IMR-90 (cell line): ENCODE measurements at regions not wholly inside any gene's neighbourhood (a gene's known extent, or its start where the extent isn't known, plus 50 kb on each side); places are given as distances from the start of the nearest gene placed in this dataset.

ENCODE experiments used
- ATAC-seq: fragments of 200-7000 bp; cut with Tn5 transposase; 2 replicates; pipeline ENCODE4 v1.9.1; 2020; ENCODE audit warnings: low read depth, mild to moderate bottlenecking, moderate library complexity
- BruUV-seq: library from RNA; stranded (reverse); fragments of 400-500 nt; replicated peaks from 2 replicates; lab custom pipeline; 2021; lab: Mats Ljungman, UMichigan
- CTCF ChIA-PET: fragments of 300-600 bp; formaldehyde crosslinking; extraction: SDS; loops from one replicate; lab custom pipeline; 2021; ENCODE audit warnings: antibody characterized with exemption; lab: Yijun Ruan, JAX
- POLR2A ChIA-PET: fragments of 300-600 bp; sonication (Branson Sonifier 250); formaldehyde crosslinking; loops from one replicate; lab custom pipeline; 2022; ENCODE audit warnings: antibody characterized with exemption; ENCODE audit not compliant: unreplicated experiment; lab: Charles Lee
- DNase-seq: peaks from one replicate; pipeline ENCODE4 v3.0.0; 2013
- H2AFZ ChIP-seq: replicated peaks from 2 replicates; pipeline ENCODE3; 2013; ENCODE audit warnings: low read length, mild to moderate bottlenecking; ENCODE audit not compliant: poor library complexity
- H2AK5ac ChIP-seq: 2 replicates; pipeline ENCODE4 v1.6.1; 2013; ENCODE audit warnings: low read depth, low read length, inconsistent platforms
- H2AK9ac ChIP-seq: replicated peaks from 2 replicates; pipeline ENCODE3; 2013; ENCODE audit warnings: mild to moderate bottlenecking, low read depth, low read length, moderate library complexity; ENCODE audit not compliant: poor library complexity
- H2BK120ac ChIP-seq: 2 replicates; pipeline ENCODE4 v1.6.1; 2013; ENCODE audit warnings: low read depth, low read length, inconsistent platforms
- H2BK15ac ChIP-seq: 3 replicates; pipeline ENCODE4 v1.6.1; 2013; ENCODE audit warnings: low read depth, low read length, inconsistent platforms
- H2BK20ac ChIP-seq: 2 replicates; pipeline ENCODE4 v1.6.1; 2013; ENCODE audit warnings: low read depth, mild to moderate bottlenecking, inconsistent platforms, low read length, moderate library complexity
- H2BK5ac ChIP-seq: 2 replicates; pipeline ENCODE4 v1.6.1; 2013; ENCODE audit warnings: mild to moderate bottlenecking, low read depth, low read length, inconsistent platforms; ENCODE audit not compliant: poor library complexity, severe bottlenecking
- H3K14ac ChIP-seq: replicated peaks from 2 replicates; pipeline ENCODE4 v1.6.1; 2013; ENCODE audit warnings: low read depth, low read length, inconsistent platforms
- H3K18ac ChIP-seq: 2 replicates; pipeline ENCODE4 v1.6.1; 2013; ENCODE audit warnings: low read depth, low read length, control low read depth
- H3K23ac ChIP-seq: 2 replicates; pipeline ENCODE4 v1.6.1; 2013; ENCODE audit warnings: low read depth, low read length, inconsistent platforms
- H3K27ac ChIP-seq: 2 replicates; pipeline ENCODE4 v1.5.1; 2013; ENCODE audit warnings: mild to moderate bottlenecking, control low read depth, low read length; ENCODE audit not compliant: insufficient read depth
- H3K27me3 ChIP-seq: 2 replicates; pipeline ENCODE4 v1.6.1; 2013; ENCODE audit warnings: low read length; ENCODE audit not compliant: control insufficient read depth, insufficient read depth
- H3K36me3 ChIP-seq: 2 replicates; pipeline ENCODE4 v1.6.1; 2013; ENCODE audit warnings: low read length, mixed read lengths; ENCODE audit not compliant: control insufficient read depth, insufficient read depth
- H3K4ac ChIP-seq: 2 replicates; pipeline ENCODE4 v1.6.1; 2013; ENCODE audit warnings: low read depth, low read length, inconsistent platforms
- H3K4me1 ChIP-seq: 2 replicates; pipeline ENCODE4 v1.6.1; 2013; ENCODE audit warnings: low read length, mixed read lengths; ENCODE audit not compliant: control insufficient read depth, insufficient read depth
- H3K4me2 ChIP-seq: 2 replicates; pipeline ENCODE4 v1.6.1; 2013; ENCODE audit warnings: low read depth, mild to moderate bottlenecking, control low read depth, low read length, moderate library complexity
- H3K4me3 ChIP-seq: 2 replicates; pipeline ENCODE4 v1.5.1; 2013; ENCODE audit warnings: low read depth, mild to moderate bottlenecking, control low read depth, low read length, moderate library complexity; ENCODE audit not compliant: insufficient read depth
- H3K56ac ChIP-seq: 2 replicates; pipeline ENCODE4 v1.6.1; 2013; ENCODE audit warnings: low read length, inconsistent platforms; ENCODE audit not compliant: insufficient read depth; ENCODE audit errors: extremely low read depth
- H3K79me1 ChIP-seq, 2 experiments: 2 replicates each; pipeline ENCODE4 v1.6.1; 2013; ENCODE audit warnings: low read length in 2 of 2, inconsistent platforms in 1 of 2, low read depth in 1 of 2
- H3K9ac ChIP-seq: 2 replicates; pipeline ENCODE4 v1.6.1; 2013; ENCODE audit warnings: low read depth, low read length, control low read depth
- H3K9me1 ChIP-seq: 2 replicates; pipeline ENCODE4 v1.6.1; 2013; ENCODE audit warnings: low read length, inconsistent platforms; ENCODE audit not compliant: insufficient read depth
- H3K9me3 ChIP-seq: 2 replicates; pipeline ENCODE4 v1.6.1; 2013; ENCODE audit warnings: low read length; ENCODE audit not compliant: control insufficient read depth, insufficient read depth
- H4K20me1 ChIP-seq: 2 replicates; pipeline ENCODE4 v1.6.1; 2013; ENCODE audit warnings: low read length, inconsistent platforms; ENCODE audit not compliant: insufficient read depth
- H4K5ac ChIP-seq: 2 replicates; pipeline ENCODE4 v1.6.1; 2013; ENCODE audit warnings: mild to moderate bottlenecking, low read depth, low read length, control low read depth
- H4K8ac ChIP-seq, 2 experiments: 2 replicates each; pipeline ENCODE4 v1.6.1; 2013; ENCODE audit warnings: low read depth in 2 of 2, low read length in 2 of 2, control low read depth in 1 of 2, inconsistent platforms in 1 of 2
- H4K91ac ChIP-seq: 2 replicates; pipeline ENCODE4 v1.6.1; 2013; ENCODE audit warnings: low read depth, low read length, inconsistent platforms; ENCODE audit not compliant: insufficient read depth
- BHLHE40 ChIP-seq: fragments of 150-350 bp; IDR thresholded peaks from 2 replicates; pipeline ENCODE4 v1.6.1; 2016; ENCODE audit warnings: mild to moderate bottlenecking, low read depth, low read length
- CHD1 ChIP-seq: IDR thresholded peaks from 2 replicates; pipeline ENCODE4 v1.6.1; 2012; ENCODE audit warnings: low read depth, low read length, improper control_type of control experiment
- FOS ChIP-seq: fragments of 150-350 bp; IDR thresholded peaks from 2 replicates; pipeline ENCODE4 v1.6.1; 2016; ENCODE audit warnings: low read depth, low read length
- MAZ ChIP-seq: IDR thresholded peaks from 2 replicates; pipeline ENCODE4 v1.6.1; 2012; ENCODE audit warnings: low read depth, mild to moderate bottlenecking, low read length, improper control_type of control experiment, moderate library complexity, borderline replicate concordance
- RCOR1 ChIP-seq: IDR thresholded peaks from 2 replicates; pipeline ENCODE4 v1.6.1; 2012; ENCODE audit warnings: mild to moderate bottlenecking, low read length, improper control_type of control experiment; ENCODE audit not compliant: insufficient replicate concordance
- SMC3 ChIP-seq: fragments of 150-350 bp; IDR thresholded peaks from 2 replicates; pipeline ENCODE4 v1.6.1; 2016; ENCODE audit warnings: low read depth, mild to moderate bottlenecking, antibody characterized with exemption, low read length, moderate library complexity
- USF2 ChIP-seq: fragments of 150-350 bp; IDR thresholded peaks from 2 replicates; pipeline ENCODE4 v1.6.1; 2017; ENCODE audit warnings: mild to moderate bottlenecking, antibody characterized with exemption, low read length, low read depth
- WGBS, 2 experiments: methylation state at CpG; one replicate each; pipeline versions ENCODE4 v1.1.5 to v1.1.7; 2013; ENCODE audit warnings: missing lambda C conversion rate in 2 of 2; ENCODE audit not compliant: insufficient read length in 1 of 2; ENCODE audit errors: extremely low coverage in 2 of 2; 5-methylcytosine and 5-hydroxymethylcytosine counted together
- dilution Hi-C: fragments of 300-500 bp; cut with HindIII; formaldehyde crosslinking; loops from one replicate; pipeline ENCODE4 v1.14.3; 2018; ENCODE audit warnings: low sequenced_read_pairs; ENCODE audit not compliant: unreplicated experiment
- in situ Hi-C: fragments of 300-500 bp; cut with MboI; formaldehyde crosslinking; loops from 3 replicates; pipeline ENCODE4 v1.14.3; 2019; ENCODE audit warnings: low sequenced_read_pairs, inconsistent platforms, mixed read lengths
- intact Hi-C: fragments of 100-400 bp; cut with micrococcal nuclease; formaldehyde crosslinking; loops from 2 replicates; pipeline ENCODE4 v1.10.0; 2022

- TF ChIP-seq FOS (no peak), BHLHE40 (no peak)
These were observed 79.3 kb upstream of the ARL4D start (continued) for GRCh38 chr17:43319293-43320124.

GRCh38 chr17:43316522-43317142 lies 82.2 kb upstream of the ARL4D start:
- no peak overlapping the region for H2AK5ac ChIP-seq
- dilution Hi-C loops: no loop called here

More at GRCh38 chr17:43316522-43317142, 82.2 kb upstream of the ARL4D start:
- WGBS, 2 experiments: 81% methylated on average over 12 of the region's 19 CpGs; no CpG with 5 or more reads in 1 of the 2 experiments
- H2BK120ac ChIP-seq: no peak overlapping the region
- CTCF ChIA-PET: no interaction called here
- no peak overlapping the region for H3K23ac ChIP-seq
- H3K27me3 ChIP-seq: no peaks in the 10 kb centered on the region
- H3K9me1 ChIP-seq: no peaks in the 10 kb centered on the region
- H2BK15ac ChIP-seq: no peak overlapping the region
- H2AK9ac ChIP-seq: no peak overlapping the region
- H2AFZ ChIP-seq: no peak overlapping the region
- no peak overlapping the region for H2BK20ac ChIP-seq
- no peak for TF ChIP-seq FOS
- TF ChIP-seq RCOR1: no peak
- TF ChIP-seq SMC3: no peak
- no peak for TF ChIP-seq MAZ
- no peak for TF ChIP-seq CHD1
- no peak for TF ChIP-seq USF2
- H4K91ac ChIP-seq: no peak overlapping the region
- no peak overlapping the region for H3K18ac ChIP-seq
- no peak overlapping the region for H3K9ac ChIP-seq
- no peak overlapping the region for H3K56ac ChIP-seq
- H3K27ac ChIP-seq: no peak overlapping the region
- H3K4me1 ChIP-seq: no peaks in the 10 kb centered on the region
- H4K5ac ChIP-seq: no peak overlapping the region
- BruUV-seq: no TSS peak
- H3K4ac ChIP-seq: no peak overlapping the region
- H3K79me1 ChIP-seq: no peaks in the 10 kb centered on the region
- no peak overlapping the region for H3K4me3 ChIP-seq
- peaks cover 4% of the 10 kb centered on the region; the same call in 1 of the 2 replicates for H3K9me3 ChIP-seq
- no peak overlapping the region for H3K14ac ChIP-seq
- DNase-seq (no peak), ATAC-seq (no peak)
- POLR2A ChIA-PET: interaction anchor here (0.6 to 2.8 kb wide), 4 partner anchors 34 to 105 kb away, joined by 6 to 68 read pairs (median 8); partner anchors contain the start of gene TMEM106A
- intact Hi-C loops: loop anchor here (1.0 to 10.0 kb wide), 2 partner anchors 105 to 322 kb away; partner anchors contain the start of genes RPL27 and TMEM106A
- no peak overlapping the region for H3K4me2 ChIP-seq
- H4K20me1 ChIP-seq: no peaks in the 10 kb centered on the region
- no peaks in the 10 kb centered on the region for H3K36me3 ChIP-seq
- H2BK5ac ChIP-seq: no peak overlapping the region
- no peak overlapping the region for H4K8ac ChIP-seq
- in situ Hi-C loops: loop anchor here (25.0 kb wide), 3 partner anchors 104 to 629 kb away; partner anchors contain the start of genes CCR10, CNTNAP1, PLEKHH3 and TMEM106A
